Posterior vena cava (tissue), 2 donors: ENCODE measurements at regions not wholly inside any gene's neighbourhood (a gene's known extent, or its start where the extent isn't known, plus 50 kb on each side); places are given as distances from the start of the nearest gene placed in this dataset.
"Not testable (repeated sequence)": the region's sequence is repeated elsewhere in the genome, so short reads cannot be mapped to it uniquely, and the experiment has no call there.

ENCODE experiments used
- DNase-seq: peaks from one replicate; pipeline ENCODE4 v3.0.0-alpha.2; 2020; ENCODE audit warnings: low spot score
- intact Hi-C, 2 donors: fragments of 100-400 bp; cut with DNase I; formaldehyde crosslinking; loops; one replicate each; pipeline versions ENCODE4 v1.14.1 to v1.14.2; 2022 to 2023
- donor health status: DM: yes; HTN: yes; CAD: no.
- donor health status: DM: yes; HTN: yes; CAD: no.

DNA sequence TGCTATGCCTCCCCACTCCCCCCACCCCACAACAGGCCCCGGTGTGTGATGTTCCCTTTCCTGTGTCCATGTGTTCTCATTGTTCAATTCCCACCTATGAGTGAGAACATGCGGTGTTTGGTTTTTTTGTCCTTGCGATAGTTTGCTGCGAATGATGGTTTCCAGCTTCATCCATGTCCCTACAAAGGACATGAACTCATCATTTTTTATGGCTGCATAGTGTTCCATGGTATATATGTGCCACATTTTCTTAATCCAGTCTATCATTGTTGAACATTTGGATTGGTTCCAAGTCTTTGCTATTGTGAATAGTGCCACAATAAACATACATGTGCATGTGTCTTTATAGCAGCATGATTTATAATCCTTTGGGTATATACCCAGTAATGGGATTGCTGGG is 55.3 kb upstream of the GARIN1A start:
- DNase-seq, intact Hi-C loops: not testable (repeated sequence)
